ENCODE measurements at regions not wholly inside any gene's neighbourhood (a gene's known extent, or its start where the extent isn't known, plus 50 kb on each side); places are given as distances from the start of the nearest gene placed in this dataset.

GRCh38 chr1:163932901-163933300 is 611.1 kb downstream of the NUF2 start:
- Histone ChIP-seq H3K27me3 (ENCODE audit: control insufficient read depth, insufficient read depth, low read length) (no peaks in the 10 kb centered on the region), H3K36me3 (ENCODE audit: control insufficient read depth in 2 of 3, insufficient read depth in 3 of 3, low read length in 3 of 3) (no peaks in the 10 kb centered on the region), H3K9ac (ENCODE audit: low read length in 3 of 3) (no peak overlapping the region), H3K4me3 (ENCODE audit: low read length in 3 of 3) (no peak overlapping the region), H3K4me1 (ENCODE audit: control insufficient read depth in 2 of 3, insufficient read depth in 2 of 3, low read depth in 1 of 3, low read length in 3 of 3) (no peaks in the 10 kb centered on the region), H3K9me3 (ENCODE audit: control insufficient read depth in 2 of 3, insufficient read depth in 1 of 3, low read length in 3 of 3) (no peaks in the 10 kb centered on the region), H3K27ac (ENCODE audit: low read depth in 2 of 2, low read length in 2 of 2) (no peak overlapping the region)
- FAIRE-seq (no peak), DNase-seq (no peak)
- intact Hi-C loops (cut with DNase I), result no loop called here
- no peak for TF ChIP-seq CTCF (IDR thresholded peaks at IDR 0.05; ENCODE audit: borderline replicate concordance, extremely low read depth, insufficient read depth)

DNA sequence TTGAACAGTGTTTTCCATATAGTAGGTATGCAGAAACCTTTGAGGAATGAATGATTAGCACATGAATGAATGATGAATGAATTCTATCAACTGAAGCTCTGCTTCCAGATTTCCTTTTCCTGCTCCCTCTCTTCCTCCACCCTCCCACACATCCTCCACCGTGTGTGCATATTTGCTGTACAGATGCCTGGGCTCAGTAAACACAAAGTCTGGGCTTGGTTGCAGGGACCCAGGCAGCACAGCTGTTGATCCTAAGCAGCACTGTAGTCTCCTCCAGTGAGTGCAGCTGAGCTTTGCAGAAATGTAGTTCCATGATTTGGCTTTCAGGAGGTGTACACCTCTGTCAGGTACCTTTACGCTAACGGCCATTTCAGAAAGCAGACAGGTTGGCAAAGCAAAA is 611.7 kb downstream of the NUF2 start:
- no peak for TF ChIP-seq CTCF (IDR thresholded peaks at IDR 0.05; ENCODE audit: borderline replicate concordance, extremely low read depth, insufficient read depth)
- Histone ChIP-seq H3K9ac (ENCODE audit: low read length in 3 of 3) (no peak overlapping the region), H3K4me1 (ENCODE audit: control insufficient read depth in 2 of 3, insufficient read depth in 2 of 3, low read depth in 1 of 3, low read length in 3 of 3) (no peaks in the 10 kb centered on the region), H3K36me3 (ENCODE audit: control insufficient read depth in 2 of 3, insufficient read depth in 3 of 3, low read length in 3 of 3) (no peaks in the 10 kb centered on the region), H3K27me3 (ENCODE audit: control insufficient read depth, insufficient read depth, low read length) (no peaks in the 10 kb centered on the region), H3K4me3 (ENCODE audit: low read length in 3 of 3) (no peak overlapping the region), H3K9me3 (ENCODE audit: control insufficient read depth in 2 of 3, insufficient read depth in 1 of 3, low read length in 3 of 3) (no peaks in the 10 kb centered on the region), H3K27ac (ENCODE audit: low read depth in 2 of 2, low read length in 2 of 2) (no peak overlapping the region)
- FAIRE-seq, result no peak
- intact Hi-C loops (cut with DNase I), result no loop called here
- peak in 1 of 5 donors; percentile 6 for DNase-seq

- intact Hi-C loops (cut with DNase I), result no loop called here
- H3K9me3 ChIP-seq (ENCODE audit: control insufficient read depth in 2 of 3, insufficient read depth in 1 of 3, low read length in 3 of 3), result no peaks in the 10 kb centered on the region
- H3K27ac ChIP-seq (ENCODE audit: low read depth in 2 of 2, low read length in 2 of 2), result no peak overlapping the region
- H3K9ac ChIP-seq (ENCODE audit: low read length in 3 of 3), result no peak overlapping the region
- DNase-seq (no peak), FAIRE-seq (no peak)
- H3K4me1 ChIP-seq (ENCODE audit: control insufficient read depth in 2 of 3, insufficient read depth in 2 of 3, low read depth in 1 of 3, low read length in 3 of 3), result no peaks in the 10 kb centered on the region
- H3K4me3 ChIP-seq (ENCODE audit: low read length in 3 of 3), result no peak overlapping the region
- TF ChIP-seq CTCF (IDR thresholded peaks at IDR 0.05; ENCODE audit: borderline replicate concordance, extremely low read depth, insufficient read depth), result no peak
- no peaks in the 10 kb centered on the region for H3K36me3 ChIP-seq (ENCODE audit: control insufficient read depth in 2 of 3, insufficient read depth in 3 of 3, low read length in 3 of 3)
- no peaks in the 10 kb centered on the region for H3K27me3 ChIP-seq (ENCODE audit: control insufficient read depth, insufficient read depth, low read length)
These were observed 614.1 kb downstream of the NUF2 start for GRCh38 chr1:163935738-163936374.

DNA sequence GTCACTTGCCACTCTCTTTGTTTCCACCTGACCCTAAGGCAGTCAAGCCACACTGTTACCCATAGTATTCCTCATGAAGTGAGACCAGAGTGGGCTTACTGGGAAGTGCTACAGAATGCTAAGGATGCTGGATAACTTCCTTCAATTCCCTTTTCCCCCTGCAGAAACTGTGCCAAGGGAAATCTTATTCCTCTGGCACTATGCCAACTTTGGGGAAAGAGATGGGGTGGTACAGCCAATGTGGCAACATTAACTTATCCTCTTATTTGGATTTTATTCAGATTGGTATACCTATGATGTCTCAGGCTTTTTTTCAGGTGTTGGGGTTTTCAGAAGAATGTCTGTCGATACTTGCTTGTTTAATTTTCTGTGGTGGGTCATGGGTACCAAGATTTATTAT is 599.4 kb upstream of the PBX1 start:
- no peaks in the 10 kb centered on the region for H3K27me3 ChIP-seq (ENCODE audit: control insufficient read depth, insufficient read depth, low read length)
- H3K36me3 ChIP-seq (ENCODE audit: control insufficient read depth in 2 of 3, insufficient read depth in 3 of 3, low read length in 3 of 3), result no peaks in the 10 kb centered on the region
- H3K27ac ChIP-seq (ENCODE audit: low read depth in 2 of 2, low read length in 2 of 2), result no peak overlapping the region
- H3K4me3 ChIP-seq (ENCODE audit: low read length in 3 of 3), result no peak overlapping the region
- H3K9ac ChIP-seq (ENCODE audit: low read length in 3 of 3), result no peak overlapping the region
- no peak for TF ChIP-seq CTCF (IDR thresholded peaks at IDR 0.05; ENCODE audit: borderline replicate concordance, extremely low read depth, insufficient read depth)
- H3K4me1 ChIP-seq (ENCODE audit: control insufficient read depth in 2 of 3, insufficient read depth in 2 of 3, low read depth in 1 of 3, low read length in 3 of 3), result no peaks in the 10 kb centered on the region
- FAIRE-seq (no peak), DNase-seq (no peak)
- intact Hi-C loops (cut with DNase I), result no loop called here
- peaks cover 0 to 14% (median 0%) of the 10 kb centered on the region in 3 donors for H3K9me3 ChIP-seq (ENCODE audit: control insufficient read depth in 2 of 3, insufficient read depth in 1 of 3, low read length in 3 of 3)

Data from kidney (tissue), 13 donors.